ENCODE measurements at regions not wholly inside any gene's neighbourhood (a gene's known extent, or its start where the extent isn't known, plus 50 kb on each side); places are given as distances from the start of the nearest gene placed in this dataset.

DNA sequence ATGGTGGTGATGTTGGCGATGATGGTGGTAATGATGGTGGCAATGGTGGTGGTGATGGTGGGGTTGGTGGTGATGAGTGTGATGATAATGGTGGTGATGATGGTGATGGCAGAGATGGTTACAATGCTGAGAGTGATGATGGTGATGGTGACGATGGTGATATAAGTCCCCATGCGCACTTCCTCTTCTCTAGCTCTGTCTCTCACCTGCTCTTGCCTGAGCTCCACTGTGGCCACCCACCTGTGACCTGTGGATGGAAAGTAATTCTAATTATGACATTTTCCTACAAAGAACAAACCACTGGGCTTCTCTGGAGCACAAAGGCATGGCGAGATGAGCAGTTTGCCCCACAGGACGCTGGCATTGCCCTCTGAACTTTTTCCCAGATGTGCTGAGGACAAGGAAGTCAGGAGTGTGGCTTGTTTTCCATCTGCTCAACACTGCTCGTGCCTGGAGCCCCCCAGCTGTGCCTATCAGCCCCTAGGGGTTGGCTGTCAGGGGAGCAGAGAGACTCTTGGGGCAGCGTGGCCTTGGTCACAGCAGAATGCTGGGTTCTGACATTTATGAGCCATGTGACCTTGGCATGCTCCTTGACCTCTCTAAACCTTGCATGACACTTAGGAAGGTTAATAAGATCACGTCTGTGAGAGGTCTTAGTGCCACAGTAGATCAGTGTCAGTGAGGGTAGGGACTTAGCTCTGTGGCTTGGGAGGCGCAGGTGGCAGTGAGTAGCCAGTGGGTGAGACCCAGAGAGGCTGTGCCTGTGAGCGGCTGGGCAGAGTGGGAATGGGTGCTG lies 68.4 kb downstream of the RRM2 start:
- TF ChIP-seq EP300 (IDR thresholded peaks at IDR 0.05) = no peak
- TF ChIP-seq, protein P1, sequence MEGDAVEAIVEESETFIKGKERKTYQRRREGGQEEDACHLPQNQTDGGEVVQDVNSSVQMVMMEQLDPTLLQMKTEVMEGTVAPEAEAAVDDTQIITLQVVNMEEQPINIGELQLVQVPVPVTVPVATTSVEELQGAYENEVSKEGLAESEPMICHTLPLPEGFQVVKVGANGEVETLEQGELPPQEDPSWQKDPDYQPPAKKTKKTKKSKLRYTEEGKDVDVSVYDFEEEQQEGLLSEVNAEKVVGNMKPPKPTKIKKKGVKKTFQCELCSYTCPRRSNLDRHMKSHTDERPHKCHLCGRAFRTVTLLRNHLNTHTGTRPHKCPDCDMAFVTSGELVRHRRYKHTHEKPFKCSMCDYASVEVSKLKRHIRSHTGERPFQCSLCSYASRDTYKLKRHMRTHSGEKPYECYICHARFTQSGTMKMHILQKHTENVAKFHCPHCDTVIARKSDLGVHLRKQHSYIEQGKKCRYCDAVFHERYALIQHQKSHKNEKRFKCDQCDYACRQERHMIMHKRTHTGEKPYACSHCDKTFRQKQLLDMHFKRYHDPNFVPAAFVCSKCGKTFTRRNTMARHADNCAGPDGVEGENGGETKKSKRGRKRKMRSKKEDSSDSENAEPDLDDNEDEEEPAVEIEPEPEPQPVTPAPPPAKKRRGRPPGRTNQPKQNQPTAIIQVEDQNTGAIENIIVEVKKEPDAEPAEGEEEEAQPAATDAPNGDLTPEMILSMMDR (IDR thresholded peaks at IDR 0.05) = no peak
